ENCODE measurements at regions not wholly inside any gene's neighbourhood (a gene's known extent, or its start where the extent isn't known, plus 50 kb on each side); places are given as distances from the start of the nearest gene placed in this dataset.

GRCh38 chr4:95982516-95982915 lies 142.6 kb downstream of the PDHA2 start:
- ChIA-PET CTCF (no interaction called here), RAD21 (ENCODE audit: low non-redundant PET in 1 of 2, low total read pairs in 2 of 2, uncharacterized antibody in 2 of 2, unreplicated experiment in 2 of 2) (no interaction called here), POLR2A (no interaction called here)
- Histone ChIP-seq H3K4me1 (ENCODE audit: control insufficient read depth in 1 of 2, insufficient read depth in 2 of 2, low read length in 2 of 2) (no peaks in the 10 kb centered on the region), H3K9me2 (ENCODE audit: insufficient read depth) (no peaks in the 10 kb centered on the region), H3K9ac (ENCODE audit: low read length) (no peak overlapping the region), H3K79me2 (ENCODE audit: insufficient read depth, low read length) (no peaks in the 10 kb centered on the region), H2AFZ (ENCODE audit: low read depth, low read length, poor library complexity, severe bottlenecking) (no peak overlapping the region), H3K27me3 (ENCODE audit: insufficient read depth, low read length) (no peaks in the 10 kb centered on the region), H3K4me3 (replicated peaks in 1 of 2; ENCODE audit: low read depth in 1 of 2, low read length in 2 of 2) (no peak overlapping the region), H3K36me3 (ENCODE audit: control insufficient read depth in 1 of 2, insufficient read depth in 2 of 2, low read length in 2 of 2) (no peaks in the 10 kb centered on the region), H4K20me1 (ENCODE audit: insufficient read depth) (no peaks in the 10 kb centered on the region), H3K4me2 (ENCODE audit: low read length) (no peak overlapping the region), H3K9me3 (ENCODE audit: control insufficient read depth in 1 of 2, insufficient read depth in 1 of 2, low read depth in 1 of 2, low read length in 2 of 2) (no peaks in the 10 kb centered on the region), H3K27ac (ENCODE audit: low read depth, low read length) (no peak overlapping the region)
- ATAC-seq (no peak), DNase-seq (ENCODE audit: low read depth, low spot score) (no peak)
- TF ChIP-seq ATF3 (IDR thresholded peaks at IDR 0.05) (no peak), ELF1 (IDR thresholded peaks at IDR 0.05; ENCODE audit: borderline replicate concordance, low read depth) (no peak), EZH2phosphoT487 (IDR thresholded peaks at IDR 0.05; ENCODE audit: borderline replicate concordance) (no peak), ZNF274 (IDR thresholded peaks at IDR 0.05; ENCODE audit: low read depth, low read length) (no peak), EZH2 (IDR thresholded peaks at IDR 0.05) (no peak), CEBPB (IDR thresholded peaks at IDR 0.05; ENCODE audit: low read depth) (no peak), REST (IDR thresholded peaks at IDR 0.05; ENCODE audit: low read depth) (no peak), YY1 (IDR thresholded peaks at IDR 0.05; ENCODE audit: extremely low read depth, insufficient replicate concordance, low read depth, low read length) (no peak), ZFX (IDR thresholded peaks at IDR 0.05) (no peak), POLR2AphosphoS5 (IDR thresholded peaks at IDR 0.05; ENCODE audit: low read depth, low read length) (no peak), FOSL1 (IDR thresholded peaks at IDR 0.05; ENCODE audit: low read depth) (no peak), EGR1 (IDR thresholded peaks at IDR 0.05; ENCODE audit: low read depth) (no peak), SIN3A (IDR thresholded peaks at IDR 0.05; ENCODE audit: low read depth) (no peak), CBX3 (IDR thresholded peaks at IDR 0.05; ENCODE audit: low read depth) (no peak), TCF7L2 (IDR thresholded peaks at IDR 0.05; ENCODE audit: borderline replicate concordance, extremely low read depth, insufficient read depth, insufficient read length) (no peak), SRF (IDR thresholded peaks at IDR 0.05; ENCODE audit: low read depth) (no peak)
- intact Hi-C loops (cut with micrococcal nuclease): no loop called here
- no TSS peak for BruUV-seq (replicated peaks)
